ENCODE measurements at regions not wholly inside any gene's neighbourhood (a gene's known extent, or its start where the extent isn't known, plus 50 kb on each side); places are given as distances from the start of the nearest gene placed in this dataset.
"Not testable (repeated sequence)": the region's sequence is repeated elsewhere in the genome, so short reads cannot be mapped to it uniquely, and the experiment has no call there.

DNA sequence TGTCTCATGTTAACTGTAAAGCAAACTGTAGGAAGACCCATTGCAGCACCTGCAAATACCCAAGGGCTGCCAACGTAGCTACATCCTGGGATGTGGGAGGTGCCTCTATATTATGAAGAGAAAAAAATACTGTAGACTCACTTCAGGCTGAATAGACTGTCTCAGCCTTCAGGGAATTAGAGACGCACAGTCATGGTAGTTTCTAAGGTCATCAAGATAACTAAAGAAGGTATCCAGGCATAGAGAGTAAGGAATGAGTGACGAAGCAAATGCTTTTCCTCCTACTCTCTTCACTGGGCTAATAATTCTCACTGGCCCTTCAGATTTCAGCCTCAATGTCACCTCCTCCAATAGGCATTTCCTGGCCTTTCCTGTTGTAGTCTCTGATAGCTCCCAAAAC lies 121.6 kb upstream of the ECI2 start:
- H3K4me1 Mint-ChIP-seq, result no peaks in the 10 kb centered on the region
- H3K27me3 Mint-ChIP-seq, result no peaks in the 10 kb centered on the region
- no peaks in the 10 kb centered on the region for H3K36me3 Mint-ChIP-seq
- H3K27ac Mint-ChIP-seq, result no peak overlapping the region
- H3K9me3 Mint-ChIP-seq, result no peaks in the 10 kb centered on the region
- no peak overlapping the region for H3K4me3 Mint-ChIP-seq

DNA sequence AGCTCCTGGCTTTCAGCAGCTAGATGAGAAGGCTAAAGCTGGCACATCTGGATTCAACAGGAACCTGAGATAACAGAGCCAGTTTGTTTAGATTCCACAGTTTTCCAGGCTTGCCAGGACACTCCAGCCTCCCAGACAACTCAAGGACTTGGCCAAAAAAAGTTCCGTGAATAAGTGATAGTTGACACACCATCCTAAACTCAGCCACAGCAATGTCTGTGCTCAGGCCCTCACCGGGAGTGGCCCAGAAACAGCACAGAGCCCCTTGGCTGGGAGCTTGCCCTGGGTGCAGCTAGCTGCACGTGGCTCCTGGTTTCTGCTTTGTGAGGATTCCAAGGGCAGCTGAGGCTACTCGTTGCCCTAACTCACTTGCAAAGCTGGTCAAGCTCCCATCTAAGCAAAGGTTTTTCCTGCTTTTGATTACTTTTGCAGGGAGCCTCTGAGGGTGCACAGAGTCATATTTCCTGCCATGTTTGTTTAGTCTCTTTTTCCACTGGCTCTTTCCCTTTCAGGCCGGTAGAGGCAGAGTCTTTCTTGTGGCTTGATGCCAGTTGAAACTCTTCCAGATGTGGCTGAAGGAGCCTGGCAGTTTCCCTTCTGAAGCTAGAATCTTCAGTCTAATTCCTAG lies 118.3 kb upstream of the ECI2 start:
- peaks cover 8% of the 10 kb centered on the region for H3K27me3 Mint-ChIP-seq
- no peak overlapping the region for H3K27ac Mint-ChIP-seq
- H3K9me3 Mint-ChIP-seq, result peaks cover 5% of the 10 kb centered on the region
- H3K4me3 Mint-ChIP-seq, result no peak overlapping the region
- H3K36me3 Mint-ChIP-seq, result peaks cover 1% of the 10 kb centered on the region
- H3K4me1 Mint-ChIP-seq, result no peaks in the 10 kb centered on the region

DNA sequence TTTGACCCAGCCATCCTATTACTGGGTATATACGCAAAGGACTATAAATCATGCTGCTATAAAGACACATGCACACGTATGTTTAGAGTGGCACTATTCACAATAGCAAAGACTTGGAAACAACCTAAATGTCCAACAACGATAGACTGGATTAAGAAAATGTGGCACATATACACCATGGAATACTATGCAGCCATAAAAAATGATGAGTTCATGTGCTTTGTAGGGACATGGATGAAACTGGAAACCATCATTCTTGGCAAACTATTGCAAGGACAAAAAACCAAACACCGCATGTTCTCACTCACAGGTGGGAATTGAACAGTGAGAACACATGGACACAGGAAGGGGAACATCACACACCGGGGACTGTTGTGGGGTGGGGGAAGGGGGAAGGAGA lies 117.1 kb upstream of the ECI2 start:
- H3K4me1 Mint-ChIP-seq, H3K36me3 Mint-ChIP-seq, H3K27ac Mint-ChIP-seq, H3K4me3 Mint-ChIP-seq: not testable (repeated sequence)
- Mint-ChIP-seq H3K9me3 (peaks cover 12% of the 10 kb centered on the region), H3K27me3 (peaks cover 12% of the 10 kb centered on the region)

DNA sequence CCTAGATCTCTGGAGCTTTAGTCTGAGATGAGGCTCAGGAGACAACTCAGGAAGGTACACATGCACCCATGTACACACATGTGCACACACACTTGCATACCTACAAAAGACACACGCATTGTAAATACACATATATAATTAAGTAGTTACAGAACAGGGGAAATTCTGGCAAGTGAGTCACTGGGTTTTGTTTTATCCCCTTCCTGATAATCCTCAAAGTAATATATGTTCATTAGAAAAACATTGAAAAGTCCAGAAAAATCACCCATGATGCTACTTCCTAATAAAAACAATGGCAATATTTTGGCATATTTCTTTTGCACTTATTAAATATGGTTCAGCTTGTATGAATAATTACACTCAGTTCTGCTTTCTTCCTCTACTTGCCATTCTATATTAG lies 115.3 kb upstream of the ECI2 start:
- Mint-ChIP-seq H3K4me1 (no peaks in the 10 kb centered on the region), H3K9me3 (peaks cover 12% of the 10 kb centered on the region), H3K36me3 (peaks cover 1% of the 10 kb centered on the region), H3K27me3 (peaks cover 15% of the 10 kb centered on the region), H3K4me3 (no peak overlapping the region), H3K27ac (no peak overlapping the region)

DNA sequence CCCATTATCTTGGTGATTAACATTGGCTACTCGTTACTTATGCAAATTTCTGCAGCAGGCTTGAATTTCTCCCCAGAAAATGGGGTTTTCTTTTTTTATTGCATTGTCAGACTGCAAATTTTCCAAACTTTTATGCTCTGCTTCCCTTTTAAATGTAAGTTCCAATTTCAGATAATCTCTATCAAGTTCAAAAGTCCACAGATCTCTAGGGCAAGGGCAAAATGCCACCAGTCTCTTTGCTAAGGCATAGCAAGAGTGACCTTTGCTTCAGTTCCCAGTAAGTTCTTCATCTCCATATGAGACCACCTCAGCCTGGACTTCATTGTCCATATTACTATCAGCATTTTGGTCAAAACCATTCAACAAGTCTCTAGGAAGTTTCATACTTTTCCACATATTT lies 108.5 kb upstream of the ECI2 start:
- not testable (repeated sequence) for H3K4me1 Mint-ChIP-seq, H3K4me3 Mint-ChIP-seq, H3K27me3 Mint-ChIP-seq, H3K36me3 Mint-ChIP-seq, H3K27ac Mint-ChIP-seq, H3K9me3 Mint-ChIP-seq

DNA sequence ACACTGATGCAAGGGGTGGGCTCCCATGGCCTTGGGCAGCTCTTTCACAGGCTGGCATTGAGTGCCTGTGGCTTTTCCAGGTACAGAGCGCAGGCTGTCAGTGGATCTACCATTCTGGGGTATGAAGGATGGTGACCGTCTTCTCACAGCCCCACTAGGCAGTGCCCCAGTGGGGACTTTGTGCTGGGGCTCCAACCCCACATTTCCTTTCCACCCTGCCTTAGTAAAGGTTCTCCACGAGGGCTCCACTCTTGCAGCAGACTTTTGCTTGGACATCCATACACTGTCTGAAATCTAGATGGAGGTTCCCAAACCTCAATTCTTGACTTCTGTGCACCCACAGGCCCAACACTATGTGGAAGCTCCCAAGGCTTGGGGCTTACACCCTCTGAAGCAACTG lies 107.9 kb upstream of the ECI2 start:
- H3K9me3 Mint-ChIP-seq, result peaks cover 2% of the 10 kb centered on the region
- no peaks in the 10 kb centered on the region for H3K36me3 Mint-ChIP-seq
- no peak overlapping the region for H3K4me3 Mint-ChIP-seq
- H3K27me3 Mint-ChIP-seq, result peaks cover 6% of the 10 kb centered on the region
- no peak overlapping the region for H3K27ac Mint-ChIP-seq
- H3K4me1 Mint-ChIP-seq, result no peaks in the 10 kb centered on the region

DNA sequence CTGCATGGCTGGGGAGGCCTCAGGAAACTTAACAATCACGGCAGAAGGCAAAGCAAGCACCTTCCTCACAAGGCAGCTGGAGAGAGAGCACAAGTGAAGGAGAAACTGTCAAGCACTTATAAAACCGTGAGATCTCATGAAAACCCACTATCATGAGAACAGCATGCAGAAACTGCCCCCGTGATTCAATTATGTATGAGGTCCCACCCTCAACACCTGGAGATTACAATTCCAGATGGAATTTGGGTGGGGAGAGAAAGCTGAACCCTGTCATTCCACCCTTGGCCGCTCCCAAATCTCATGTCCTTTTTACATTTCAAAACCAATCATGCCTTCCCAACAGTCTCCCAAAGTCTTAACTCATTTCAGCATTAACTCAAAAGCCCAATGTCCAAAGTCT lies 107.2 kb upstream of the ECI2 start:
- no peaks in the 10 kb centered on the region for H3K4me1 Mint-ChIP-seq
- H3K27ac Mint-ChIP-seq, result no peak overlapping the region
- peaks cover 6% of the 10 kb centered on the region for H3K27me3 Mint-ChIP-seq
- H3K36me3 Mint-ChIP-seq, result no peaks in the 10 kb centered on the region
- H3K4me3 Mint-ChIP-seq, result no peak overlapping the region
- H3K9me3 Mint-ChIP-seq, result no peaks in the 10 kb centered on the region

DNA sequence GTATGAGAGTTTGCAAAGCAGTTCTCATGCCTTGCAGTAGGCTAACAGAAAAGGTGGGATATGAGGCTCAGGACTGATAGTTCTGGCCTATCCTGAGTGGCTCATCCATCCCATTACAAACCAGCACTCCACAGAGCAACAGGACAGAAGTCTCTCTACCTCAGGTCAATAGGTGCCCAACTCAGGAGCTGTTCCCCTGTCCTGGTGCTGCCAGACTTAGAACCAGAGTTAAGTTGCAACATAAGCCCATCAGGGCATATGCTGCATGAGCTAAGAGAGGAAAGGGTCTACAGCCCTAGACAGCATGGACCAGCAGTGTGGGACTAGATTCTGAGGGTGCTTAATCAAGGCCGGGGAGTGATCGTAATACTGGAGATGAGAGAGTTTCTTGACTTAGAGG lies 104.8 kb upstream of the ECI2 start:
- H3K27me3 Mint-ChIP-seq, result peaks cover 3% of the 10 kb centered on the region
- H3K4me3 Mint-ChIP-seq, result no peak overlapping the region
- H3K36me3 Mint-ChIP-seq, result no peaks in the 10 kb centered on the region
- no peak overlapping the region for H3K27ac Mint-ChIP-seq
- H3K4me1 Mint-ChIP-seq, result no peaks in the 10 kb centered on the region
- no peaks in the 10 kb centered on the region for H3K9me3 Mint-ChIP-seq

DNA sequence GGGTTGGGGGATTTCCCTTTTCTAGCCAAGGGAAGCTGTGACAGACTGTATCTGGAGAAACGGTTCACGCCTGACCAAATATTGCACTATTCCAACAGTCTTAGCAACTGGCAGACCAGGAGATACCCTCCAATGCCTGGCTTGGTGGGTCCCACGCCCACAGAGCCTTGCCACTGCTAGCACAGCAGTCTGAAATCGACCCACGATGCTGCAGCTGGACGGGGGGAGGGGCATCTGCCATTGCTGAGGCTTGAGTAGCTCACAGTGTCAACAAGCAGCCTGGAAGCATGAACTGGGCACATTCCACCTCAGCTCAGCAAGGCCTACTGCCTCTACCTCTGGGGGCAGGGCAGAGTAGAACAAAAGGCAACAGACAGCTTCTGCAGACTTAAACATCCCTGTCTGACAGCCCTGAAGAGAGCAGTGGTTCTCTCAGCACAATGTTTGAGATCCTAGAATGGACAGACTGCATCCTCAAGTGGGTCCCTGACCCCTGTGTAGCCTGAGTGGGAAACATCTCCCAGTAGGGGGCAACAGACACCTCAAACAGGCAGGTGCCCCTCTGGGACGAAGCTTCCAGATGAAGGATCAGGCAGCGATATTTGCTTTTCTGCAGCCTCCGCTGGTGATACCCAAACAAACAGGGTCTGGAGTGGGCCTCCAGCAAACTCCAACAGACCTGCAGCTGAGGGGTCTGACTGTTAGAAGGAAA lies 89.9 kb upstream of the ECI2 start:
- Mint-ChIP-seq H3K36me3 (no peaks in the 10 kb centered on the region), H3K4me1 (no peaks in the 10 kb centered on the region), H3K27ac (no peak overlapping the region), H3K27me3 (peaks cover 8% of the 10 kb centered on the region), H3K4me3 (no peak overlapping the region), H3K9me3 (peaks cover 7% of the 10 kb centered on the region)

DNA sequence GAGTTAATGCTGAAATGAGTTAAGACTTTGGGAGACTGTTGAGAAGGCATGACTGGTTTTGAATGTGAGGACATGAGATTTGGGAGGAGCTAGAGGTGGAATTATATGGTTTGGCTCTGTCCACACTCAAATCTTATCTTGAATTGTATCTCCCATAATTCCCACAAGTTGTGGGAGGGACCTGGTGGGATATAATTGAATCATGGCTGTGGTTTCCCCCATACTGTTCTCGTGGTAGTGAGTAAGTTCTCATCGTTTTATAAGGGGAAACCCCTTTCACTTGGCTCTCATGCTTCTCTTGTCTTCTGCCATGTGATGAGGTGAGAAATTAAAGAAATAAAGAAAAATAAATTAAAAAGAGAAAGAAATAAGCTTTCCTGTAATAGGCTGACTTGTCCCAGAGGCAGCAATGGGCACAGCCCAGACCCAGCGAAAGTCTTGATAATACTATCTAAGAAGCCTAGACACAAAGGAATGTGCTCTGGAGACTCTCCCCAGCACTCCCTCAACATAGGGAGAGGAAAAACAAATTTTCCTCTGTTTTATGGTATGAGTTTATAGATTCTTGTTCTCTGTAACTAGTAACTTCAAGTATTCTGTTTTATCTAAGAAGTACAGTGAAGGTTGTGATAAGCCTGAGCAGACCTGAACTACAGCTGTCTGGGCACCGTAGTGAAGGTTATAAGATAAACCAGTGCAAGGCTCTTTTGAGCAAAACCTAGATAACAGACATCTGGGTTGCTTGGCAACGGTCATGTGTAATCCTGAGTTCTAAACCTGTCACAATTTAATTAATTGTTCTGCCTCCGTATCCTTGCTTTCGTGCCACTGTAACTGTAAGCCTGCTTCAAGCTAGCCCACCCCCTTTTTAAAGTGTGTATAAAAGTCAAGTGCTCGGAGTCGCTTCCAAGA lies 88.9 kb upstream of the ECI2 start:
- Mint-ChIP-seq H3K4me3 (no peak overlapping the region), H3K36me3 (no peaks in the 10 kb centered on the region), H3K27me3 (peaks cover 13% of the 10 kb centered on the region), H3K27ac (no peak overlapping the region), H3K4me1 (no peaks in the 10 kb centered on the region), H3K9me3 (peaks cover 7% of the 10 kb centered on the region)

DNA sequence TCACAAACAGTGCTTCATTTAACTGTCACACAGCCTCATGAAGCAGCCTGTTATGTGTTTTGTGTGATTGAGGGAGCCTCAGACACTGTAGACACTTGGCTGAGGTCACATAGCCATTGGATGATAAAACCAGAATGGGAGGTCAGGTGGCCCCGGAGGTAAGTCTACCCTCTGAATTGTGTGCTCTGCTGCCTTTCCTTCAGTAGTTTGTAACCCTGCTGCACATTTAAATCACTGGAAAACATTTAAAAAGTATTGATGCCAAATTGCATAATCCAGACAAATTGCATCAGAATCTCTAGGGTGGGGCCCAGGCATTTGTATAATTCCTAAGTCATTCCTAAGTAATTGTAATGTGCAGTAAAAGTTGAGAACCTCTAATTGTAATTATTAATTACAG lies 85.2 kb upstream of the ECI2 start:
- Mint-ChIP-seq H3K9me3 (peaks cover 7% of the 10 kb centered on the region), H3K4me1 (no peaks in the 10 kb centered on the region), H3K27ac (no peak overlapping the region), H3K27me3 (peaks cover 11% of the 10 kb centered on the region), H3K36me3 (no peaks in the 10 kb centered on the region), H3K4me3 (no peak overlapping the region)

DNA sequence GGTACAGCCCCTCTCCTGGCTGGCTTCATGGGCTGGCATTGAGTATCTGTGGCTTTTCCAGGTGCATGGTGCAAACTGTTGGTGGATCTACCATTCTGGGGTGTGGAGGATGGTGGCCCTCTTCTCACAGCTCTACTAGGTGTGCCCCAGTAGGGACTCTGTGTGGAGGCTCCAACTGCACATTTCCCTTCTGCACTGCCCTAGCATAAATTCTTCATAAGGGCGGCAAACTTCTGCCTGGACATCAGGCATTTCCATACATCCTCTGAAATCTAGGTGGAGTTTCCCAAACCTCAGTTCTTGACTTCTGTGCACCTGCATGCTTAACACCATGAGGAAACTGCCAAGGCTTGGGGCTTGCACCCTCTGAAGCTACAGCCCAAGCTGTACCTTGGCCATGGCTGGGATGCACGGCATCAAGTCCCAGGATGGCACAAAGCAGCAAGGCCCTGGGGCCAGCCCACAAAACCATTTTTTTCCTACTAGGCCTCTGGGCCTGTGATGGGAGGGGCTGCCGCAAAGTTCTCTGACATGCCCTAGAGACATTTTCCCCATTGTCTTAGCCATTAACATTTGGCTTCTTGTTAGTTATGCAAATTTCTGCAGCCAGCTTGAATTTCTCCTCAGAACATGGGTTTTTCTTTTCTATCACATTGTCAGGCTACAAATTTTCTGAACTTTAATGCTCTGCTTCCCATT lies 83.4 kb upstream of the ECI2 start:
- not testable (repeated sequence) for H3K27ac Mint-ChIP-seq, H3K9me3 Mint-ChIP-seq, H3K4me1 Mint-ChIP-seq, H3K4me3 Mint-ChIP-seq, H3K36me3 Mint-ChIP-seq
- peaks cover 12% of the 10 kb centered on the region for H3K27me3 Mint-ChIP-seq

DNA sequence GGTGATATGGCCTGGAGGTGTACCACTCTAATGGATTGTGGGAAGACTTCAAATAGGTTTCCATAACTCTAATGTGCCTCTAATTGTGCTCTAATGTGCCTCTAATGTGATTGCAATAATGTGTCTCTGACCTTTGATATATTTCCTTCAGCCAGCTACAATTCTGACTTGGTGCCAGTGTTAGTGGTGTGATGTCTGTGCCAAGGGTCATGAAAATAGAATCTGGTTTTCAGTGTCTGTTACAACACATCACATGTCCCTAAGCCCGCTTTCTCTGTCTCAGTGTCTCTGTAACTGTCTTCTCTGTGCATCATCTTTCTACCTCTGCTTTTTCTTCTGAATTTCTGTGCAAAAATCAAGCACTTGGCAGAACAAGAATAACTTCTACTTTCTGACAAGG lies 77.2 kb upstream of the ECI2 start:
- peaks cover 2% of the 10 kb centered on the region for H3K27me3 Mint-ChIP-seq
- H3K9me3 Mint-ChIP-seq, result no peaks in the 10 kb centered on the region
- peaks cover 2% of the 10 kb centered on the region for H3K36me3 Mint-ChIP-seq
- peaks cover 25% of the 10 kb centered on the region for H3K4me1 Mint-ChIP-seq
- no peak overlapping the region for H3K27ac Mint-ChIP-seq
- H3K4me3 Mint-ChIP-seq, result no peak overlapping the region

DNA sequence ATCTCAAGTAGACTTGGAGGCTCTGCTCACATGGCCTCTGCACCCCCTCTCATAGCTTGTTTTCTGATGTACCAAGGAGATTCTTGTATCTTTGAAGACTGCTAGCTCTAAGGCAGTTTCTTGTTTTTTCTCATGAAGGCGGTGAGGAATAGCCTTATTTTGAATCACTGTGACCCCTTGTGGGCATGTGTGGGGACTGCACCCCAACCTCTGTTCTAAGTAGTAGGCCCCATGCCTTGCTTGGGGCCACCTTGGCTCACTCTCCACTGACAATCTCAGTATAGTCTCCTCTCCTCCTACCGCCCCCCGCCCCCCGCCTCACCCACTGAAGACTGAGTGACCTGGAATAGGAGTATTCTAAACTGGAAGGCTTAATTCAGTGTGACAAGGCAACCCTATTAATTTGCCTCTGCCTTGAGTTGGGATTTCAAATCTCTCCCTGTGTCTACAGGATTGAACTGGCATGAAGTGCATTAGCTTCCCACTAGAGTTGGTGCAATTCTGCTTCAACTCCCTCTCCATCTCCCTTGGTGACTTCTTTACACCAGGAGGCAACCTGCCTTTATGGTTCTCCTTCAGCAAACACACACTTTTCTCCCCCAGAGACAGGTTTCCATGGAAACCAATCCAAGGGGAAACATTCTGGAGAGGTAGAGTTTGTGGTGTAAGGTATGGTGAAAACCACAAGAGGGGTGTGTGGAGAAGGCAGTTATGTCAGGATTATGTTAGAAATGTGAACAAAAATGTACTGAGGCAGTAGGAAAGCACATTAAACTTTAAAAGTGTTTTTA lies 75.4 kb upstream of the ECI2 start:
- Mint-ChIP-seq H3K4me1 (peaks cover 30% of the 10 kb centered on the region), H3K27me3 (peaks cover 2% of the 10 kb centered on the region), H3K9me3 (no peaks in the 10 kb centered on the region), H3K4me3 (no peak overlapping the region), H3K36me3 (peaks cover 2% of the 10 kb centered on the region), H3K27ac (no peak overlapping the region)

DNA sequence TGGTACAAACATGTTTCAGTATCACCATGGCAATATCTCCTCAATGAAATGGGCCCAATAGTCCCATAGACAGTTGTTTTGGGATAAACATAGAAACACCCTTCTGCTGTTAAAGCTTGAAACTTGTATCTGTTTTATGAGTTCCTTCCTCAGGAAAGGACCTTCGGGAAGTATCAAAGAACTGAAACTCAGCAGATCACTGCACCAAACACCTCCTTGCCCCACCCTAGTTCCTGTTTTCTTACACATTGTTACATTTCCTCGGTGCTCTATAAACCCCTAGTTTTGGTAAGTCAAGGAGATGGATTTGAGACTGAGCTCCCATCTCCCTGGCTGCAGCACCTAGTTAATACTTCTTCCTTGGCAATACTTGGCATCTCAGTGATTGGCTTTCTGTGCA lies 73.8 kb upstream of the ECI2 start:
- Mint-ChIP-seq H3K4me3 (no peak overlapping the region), H3K27ac (no peak overlapping the region)

More for the DNA sequence above, 73.8 kb upstream of the ECI2 start:
- H3K9me3 Mint-ChIP-seq, result peaks cover 7% of the 10 kb centered on the region
- H3K4me1 Mint-ChIP-seq, result peaks cover 30% of the 10 kb centered on the region
- peaks cover 8% of the 10 kb centered on the region for H3K36me3 Mint-ChIP-seq
- H3K27me3 Mint-ChIP-seq, result peaks cover 5% of the 10 kb centered on the region
